Uterus (tissue), 2 donors: ENCODE measurements at regions not wholly inside any gene's neighbourhood (a gene's known extent, or its start where the extent isn't known, plus 50 kb on each side); places are given as distances from the start of the nearest gene placed in this dataset.

ENCODE experiments used
- POLR2A ChIP-seq, 2 donors: fragments of 450-650 bp; IDR thresholded peaks; one replicate each; pipeline ENCODE4 v1.6.1; 2016; ENCODE audit warnings: antibody characterized with exemption in 2 of 2, mild to moderate bottlenecking in 1 of 2, moderate library complexity in 1 of 2
- TF ChIP-seq, protein P1 (sequence below), 4 experiments: fragments of 200-600 bp in 2 of 4; fragments of 450-650 bp in 2 of 4; sonication (generic) in 2 of 4; IDR thresholded peaks; one replicate each; pipeline ENCODE4 v1.5.1; 2016 to 2019; ENCODE audit warnings: antibody characterized with exemption in 4 of 4, mild to moderate bottlenecking in 2 of 4, moderate library complexity in 1 of 4

DNA sequence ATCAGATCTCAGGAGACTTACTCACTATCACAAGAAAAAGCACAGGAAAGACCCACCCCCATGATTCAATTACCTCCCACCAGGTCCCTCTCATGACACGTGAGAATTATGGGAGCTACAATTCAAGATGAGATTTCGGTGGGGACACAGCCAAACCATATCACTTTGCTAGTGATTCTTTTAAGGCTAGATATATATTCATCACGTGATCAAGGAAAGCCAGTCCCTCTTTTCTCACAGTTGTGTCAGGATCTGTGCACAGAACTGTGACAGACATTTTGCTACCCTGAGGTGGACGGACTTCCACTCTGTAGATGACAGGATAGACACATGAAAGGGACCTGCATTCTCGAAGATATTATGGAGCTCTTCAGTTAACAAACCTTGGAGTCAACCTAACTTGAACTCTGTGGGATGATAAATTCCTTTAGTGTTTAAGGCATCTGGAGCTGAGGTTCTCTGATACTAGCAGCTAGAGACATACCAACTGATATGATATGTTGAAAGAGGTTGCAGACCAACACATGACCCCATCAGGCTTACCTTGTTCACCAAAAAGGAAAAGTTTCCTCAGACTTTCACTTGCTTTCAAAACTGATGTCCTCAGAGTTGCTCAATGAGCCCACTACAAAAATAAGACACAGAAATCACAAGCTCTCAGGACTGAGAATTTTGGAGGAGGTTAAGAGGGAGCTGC, 66.3 kb upstream of the SCG2 start:
- TF ChIP-seq, protein P1, sequence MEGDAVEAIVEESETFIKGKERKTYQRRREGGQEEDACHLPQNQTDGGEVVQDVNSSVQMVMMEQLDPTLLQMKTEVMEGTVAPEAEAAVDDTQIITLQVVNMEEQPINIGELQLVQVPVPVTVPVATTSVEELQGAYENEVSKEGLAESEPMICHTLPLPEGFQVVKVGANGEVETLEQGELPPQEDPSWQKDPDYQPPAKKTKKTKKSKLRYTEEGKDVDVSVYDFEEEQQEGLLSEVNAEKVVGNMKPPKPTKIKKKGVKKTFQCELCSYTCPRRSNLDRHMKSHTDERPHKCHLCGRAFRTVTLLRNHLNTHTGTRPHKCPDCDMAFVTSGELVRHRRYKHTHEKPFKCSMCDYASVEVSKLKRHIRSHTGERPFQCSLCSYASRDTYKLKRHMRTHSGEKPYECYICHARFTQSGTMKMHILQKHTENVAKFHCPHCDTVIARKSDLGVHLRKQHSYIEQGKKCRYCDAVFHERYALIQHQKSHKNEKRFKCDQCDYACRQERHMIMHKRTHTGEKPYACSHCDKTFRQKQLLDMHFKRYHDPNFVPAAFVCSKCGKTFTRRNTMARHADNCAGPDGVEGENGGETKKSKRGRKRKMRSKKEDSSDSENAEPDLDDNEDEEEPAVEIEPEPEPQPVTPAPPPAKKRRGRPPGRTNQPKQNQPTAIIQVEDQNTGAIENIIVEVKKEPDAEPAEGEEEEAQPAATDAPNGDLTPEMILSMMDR (IDR thresholded peaks at IDR 0.05): no peak
- no peak for TF ChIP-seq POLR2A (IDR thresholded peaks at IDR 0.05)
